ENCODE measurements at regions not wholly inside any gene's neighbourhood (a gene's known extent, or its start where the extent isn't known, plus 50 kb on each side); places are given as distances from the start of the nearest gene placed in this dataset.

DNA sequence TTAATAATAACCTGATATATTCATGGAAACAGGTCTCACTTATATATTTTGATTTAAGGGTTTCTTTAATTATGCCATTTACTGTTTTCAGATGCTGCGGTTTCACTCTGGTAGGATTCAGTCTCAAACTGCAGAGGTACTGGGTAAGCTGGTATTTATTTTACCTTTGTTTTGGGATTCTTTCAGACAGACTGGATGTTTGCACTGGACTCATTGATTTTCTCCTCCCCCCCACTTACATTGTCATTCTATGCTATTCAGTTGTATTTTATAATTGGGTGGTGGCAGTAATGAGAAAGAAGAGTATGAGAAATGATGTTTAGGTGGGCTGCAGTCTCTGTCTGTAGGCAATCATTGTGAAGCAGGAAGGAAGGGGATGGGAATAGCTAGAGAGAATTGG is 155.6 kb downstream of the AQP4 start:
- ATAC-seq (no peak), DNase-seq (no peak)
- H3K9me3 ChIP-seq, result no peaks in the 10 kb centered on the region
- intact Hi-C loops (cut with DNase I), result no loop called here
- 89 to 92% methylated on average over 1 of the region's 1 CpG for WGBS, 2 donors
- no peak overlapping the region for H3K27ac ChIP-seq
- H3K4me1 ChIP-seq, result peaks cover 0 to 18% (median 0%) of the 10 kb centered on the region in 9 donors
- no peak overlapping the region for H3K4me3 ChIP-seq
- H3K27me3 ChIP-seq, result peaks cover 0 to 13% (median 6%) of the 10 kb centered on the region in 7 donors
- H3K36me3 ChIP-seq, result no peaks in the 10 kb centered on the region
- TF ChIP-seq, protein P1, sequence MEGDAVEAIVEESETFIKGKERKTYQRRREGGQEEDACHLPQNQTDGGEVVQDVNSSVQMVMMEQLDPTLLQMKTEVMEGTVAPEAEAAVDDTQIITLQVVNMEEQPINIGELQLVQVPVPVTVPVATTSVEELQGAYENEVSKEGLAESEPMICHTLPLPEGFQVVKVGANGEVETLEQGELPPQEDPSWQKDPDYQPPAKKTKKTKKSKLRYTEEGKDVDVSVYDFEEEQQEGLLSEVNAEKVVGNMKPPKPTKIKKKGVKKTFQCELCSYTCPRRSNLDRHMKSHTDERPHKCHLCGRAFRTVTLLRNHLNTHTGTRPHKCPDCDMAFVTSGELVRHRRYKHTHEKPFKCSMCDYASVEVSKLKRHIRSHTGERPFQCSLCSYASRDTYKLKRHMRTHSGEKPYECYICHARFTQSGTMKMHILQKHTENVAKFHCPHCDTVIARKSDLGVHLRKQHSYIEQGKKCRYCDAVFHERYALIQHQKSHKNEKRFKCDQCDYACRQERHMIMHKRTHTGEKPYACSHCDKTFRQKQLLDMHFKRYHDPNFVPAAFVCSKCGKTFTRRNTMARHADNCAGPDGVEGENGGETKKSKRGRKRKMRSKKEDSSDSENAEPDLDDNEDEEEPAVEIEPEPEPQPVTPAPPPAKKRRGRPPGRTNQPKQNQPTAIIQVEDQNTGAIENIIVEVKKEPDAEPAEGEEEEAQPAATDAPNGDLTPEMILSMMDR (IDR thresholded peaks at IDR 0.05), result no peak

DNA sequence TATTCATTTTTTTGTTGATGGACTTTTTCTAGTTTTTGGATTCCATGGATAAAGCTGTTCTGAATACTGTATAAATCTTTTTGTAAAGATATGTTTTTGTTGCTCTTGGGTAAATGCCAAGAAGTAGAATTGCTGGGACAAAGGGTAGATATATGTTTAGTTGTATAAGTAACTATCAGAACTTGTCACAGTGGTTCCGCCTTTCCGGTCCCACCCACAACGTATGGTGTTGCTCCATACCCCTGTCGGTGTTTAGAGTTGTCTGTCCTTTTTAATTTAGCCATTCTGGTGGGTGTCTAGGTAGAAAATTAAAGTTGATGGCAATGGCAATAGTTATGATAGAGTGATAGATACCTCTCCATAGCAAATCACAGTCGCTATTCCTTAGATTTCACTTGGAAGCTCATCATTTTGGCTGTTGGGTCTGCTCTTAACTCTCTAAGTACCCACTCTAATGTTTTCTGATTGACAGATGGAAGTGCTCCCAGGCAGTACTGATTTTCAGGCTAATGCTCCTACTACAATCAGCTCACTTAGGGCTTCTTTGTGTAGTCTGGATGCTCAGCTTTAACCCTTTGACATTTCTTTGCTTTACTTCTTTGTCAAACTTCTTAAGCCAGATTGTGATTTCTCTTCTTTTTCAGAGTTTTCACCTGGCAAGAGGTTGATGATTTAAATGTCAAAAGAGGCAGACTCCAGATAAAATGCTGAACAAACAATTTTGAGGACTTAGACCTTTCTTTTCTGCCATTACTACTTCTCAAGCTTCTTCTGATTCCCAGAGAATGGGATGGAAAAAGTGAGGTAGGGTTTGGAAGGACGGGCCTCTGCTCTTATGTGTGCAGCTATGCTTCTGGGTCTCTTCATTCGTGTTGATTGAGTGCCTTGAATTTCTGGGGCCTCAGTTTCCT is 156.4 kb downstream of the AQP4 start:
- H3K4me1 ChIP-seq, result peaks cover 0 to 18% (median 0%) of the 10 kb centered on the region in 9 donors
- WGBS, 2 donors, result 72 to 84% methylated on average over 7 of the region's 7 CpGs
- no peaks in the 10 kb centered on the region for H3K36me3 ChIP-seq
- TF ChIP-seq, protein P1 (IDR thresholded peaks at IDR 0.05), result no peak
- ATAC-seq (no peak), DNase-seq (no peak)
- no peak overlapping the region for H3K27ac ChIP-seq
- H3K9me3 ChIP-seq, result no peaks in the 10 kb centered on the region
- intact Hi-C loops (cut with DNase I), result no loop called here
- no peak overlapping the region for H3K4me3 ChIP-seq
- peaks cover 0 to 13% (median 6%) of the 10 kb centered on the region in 7 donors for H3K27me3 ChIP-seq

DNA sequence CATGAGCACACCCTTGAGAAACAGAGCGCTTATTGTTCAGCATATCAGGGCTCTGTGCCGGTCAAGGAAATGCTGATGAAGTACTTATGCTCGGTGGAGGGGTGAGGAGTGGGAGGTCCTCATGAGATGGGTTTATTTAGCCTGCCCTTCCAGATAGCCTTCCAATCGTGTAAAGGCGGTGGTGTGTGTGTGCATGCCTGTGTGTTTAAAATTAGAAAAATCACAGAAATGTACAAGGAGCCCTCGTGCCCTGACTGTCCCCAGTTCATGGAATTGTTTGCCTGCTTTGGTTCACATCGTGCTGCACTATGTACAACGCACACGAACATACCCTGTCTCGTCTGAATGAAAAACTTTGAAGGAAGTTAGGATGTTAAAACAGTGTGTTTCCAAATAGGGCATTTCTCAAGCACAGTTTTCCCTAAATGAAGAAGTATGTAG is 158.6 kb downstream of the AQP4 start:
- 38 to 46% methylated on average over 10 of the region's 10 CpGs for WGBS, 2 donors
- peak in 2 of 8 donors; percentile 34 to 47 for ATAC-seq
- Histone ChIP-seq H3K27me3 (peaks cover 0 to 13% (median 6%) of the 10 kb centered on the region in 7 donors), H3K4me1 (peaks cover 0 to 18% (median 0%) of the 10 kb centered on the region in 9 donors), H3K9me3 (no peaks in the 10 kb centered on the region), H3K4me3 (no peak overlapping the region), H3K36me3 (no peaks in the 10 kb centered on the region), H3K27ac (no peak overlapping the region)
- intact Hi-C loops (cut with DNase I), result no loop called here
- TF ChIP-seq, protein P1 (IDR thresholded peaks at IDR 0.05), result no peak
- no peak for DNase-seq

DNA sequence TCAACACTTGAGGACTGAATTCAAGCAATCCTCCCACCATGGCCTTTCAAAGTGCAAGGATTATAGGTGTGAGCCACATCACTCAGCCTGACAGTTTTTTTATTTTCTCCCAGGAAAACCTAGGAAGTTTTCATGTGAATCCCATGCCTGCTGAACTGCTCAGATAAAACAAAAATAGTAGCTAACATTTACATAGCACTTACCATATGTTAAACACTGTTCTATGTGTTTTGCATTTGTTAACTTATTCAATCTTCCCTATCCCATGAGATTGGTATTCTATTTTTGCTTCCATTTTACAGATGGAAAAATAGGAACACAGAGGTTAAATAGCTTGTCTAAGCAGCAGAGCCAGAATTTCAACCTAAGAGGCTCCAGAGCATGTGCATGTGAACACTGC is 157.4 kb upstream of the KCTD1 start:
- H3K4me3 ChIP-seq, result no peak overlapping the region
- ATAC-seq, result no peak
- H3K36me3 ChIP-seq, result no peaks in the 10 kb centered on the region
- peaks cover 0 to 13% (median 6%) of the 10 kb centered on the region in 7 donors for H3K27me3 ChIP-seq
- intact Hi-C loops (cut with DNase I), result no loop called here
- no peaks in the 10 kb centered on the region for H3K9me3 ChIP-seq
- DNase-seq, result no peak
- no peak overlapping the region for H3K27ac ChIP-seq
- TF ChIP-seq, protein P1 (IDR thresholded peaks at IDR 0.05), result no peak
- H3K4me1 ChIP-seq, result peaks cover 0 to 13% (median 0%) of the 10 kb centered on the region in 9 donors
